GF-D8 (cell line): ENCODE measurements at regions not wholly inside any gene's neighbourhood (a gene's known extent, or its start where the extent isn't known, plus 50 kb on each side); places are given as distances from the start of the nearest gene placed in this dataset.
"Not testable (repeated sequence)": the region's sequence is repeated elsewhere in the genome, so short reads cannot be mapped to it uniquely, and the experiment has no call there.

Experiments used
- DNase-seq: peaks from one replicate; lab custom pipeline; 2025; lab: John Stamatoyannopoulos, UW

- no peak for DNase-seq
Measured at GRCh38 chr11:97883086-97883485, 1137.7 kb upstream of the CNTN5 start.

- no peak for DNase-seq
Measured at GRCh38 chr11:97888641-97889040, 1132.1 kb upstream of the CNTN5 start.

- DNase-seq: no peak
Measured at GRCh38 chr11:97890466-97890865, 1130.3 kb upstream of the CNTN5 start.

GRCh38 chr11:97893612-97894011 lies 1127.1 kb upstream of the CNTN5 start:
- no peak for DNase-seq

GRCh38 chr11:97894978-97895377 lies 1125.8 kb upstream of the CNTN5 start:
- no peak for DNase-seq

- no peak for DNase-seq
Measured at GRCh38 chr11:97895572-97895971, 1125.2 kb upstream of the CNTN5 start.

GRCh38 chr11:97902828-97903227 lies 1117.9 kb upstream of the CNTN5 start:
- DNase-seq: no peak

GRCh38 chr11:97905101-97905500 lies 1115.6 kb upstream of the CNTN5 start:
- DNase-seq: no peak

GRCh38 chr11:97905671-97906070 lies 1115.1 kb upstream of the CNTN5 start:
- DNase-seq: no peak

- DNase-seq: no peak
Measured at GRCh38 chr11:97908354-97908753, 1112.4 kb upstream of the CNTN5 start.

- no peak for DNase-seq
Measured at GRCh38 chr11:97909614-97910399, 1110.9 kb upstream of the CNTN5 start.

GRCh38 chr11:97912629-97913028 lies 1108.1 kb upstream of the CNTN5 start:
- no peak for DNase-seq

GRCh38 chr11:97922933-97923332 lies 1097.8 kb upstream of the CNTN5 start:
- DNase-seq: not testable (repeated sequence)

GRCh38 chr11:97934572-97935208 lies 1086.1 kb upstream of the CNTN5 start:
- no peak for DNase-seq

- no peak for DNase-seq
Measured at GRCh38 chr11:97937501-97937900, 1083.2 kb upstream of the CNTN5 start.

GRCh38 chr11:97938789-97939188 lies 1082.0 kb upstream of the CNTN5 start:
- no peak for DNase-seq

- no peak for DNase-seq
Measured at GRCh38 chr11:97943493-97943892, 1077.3 kb upstream of the CNTN5 start.

GRCh38 chr11:97948793-97949192 lies 1072.0 kb upstream of the CNTN5 start:
- no peak for DNase-seq

- no peak for DNase-seq
Measured at GRCh38 chr11:97955595-97955994, 1065.2 kb upstream of the CNTN5 start.

GRCh38 chr11:97956904-97957303 lies 1063.8 kb upstream of the CNTN5 start:
- DNase-seq: no peak

GRCh38 chr11:97961431-97961830 lies 1059.3 kb upstream of the CNTN5 start:
- no peak for DNase-seq

- DNase-seq: no peak
Measured at GRCh38 chr11:97962758-97963157, 1058.0 kb upstream of the CNTN5 start.

- no peak for DNase-seq
Measured at GRCh38 chr11:97963528-97964331, 1057.0 kb upstream of the CNTN5 start.
